GM21825 (cell line): ENCODE measurements at regions not wholly inside any gene's neighbourhood (a gene's known extent, or its start where the extent isn't known, plus 50 kb on each side); places are given as distances from the start of the nearest gene placed in this dataset.

Experiments used
- ATAC-seq: cut with Tn5 transposase; IDR thresholded peaks from one replicate; pipeline ENCODE4 v1.9.1; 2021; ENCODE audit warnings: mild to moderate bottlenecking, moderate library complexity; ENCODE audit not compliant: unreplicated experiment

- no peak for ATAC-seq
These were observed 82.4 kb upstream of the KLF3 start for GRCh38 chr4:38581426-38582106.

- ATAC-seq = no peak
These were observed 81.6 kb upstream of the KLF3 start for GRCh38 chr4:38582445-38582844.

GRCh38 chr4:38582889-38583470 lies 81.0 kb upstream of the KLF3 start:
- ATAC-seq = no peak

GRCh38 chr4:38585871-38586270 lies 78.1 kb upstream of the KLF3 start:
- no peak for ATAC-seq

GRCh38 chr4:38587106-38587505 lies 76.9 kb upstream of the KLF3 start:
- ATAC-seq = no peak

GRCh38 chr4:38590046-38590445 lies 74.0 kb upstream of the KLF3 start:
- ATAC-seq = no peak

GRCh38 chr4:38591617-38592337 lies 72.2 kb upstream of the KLF3 start:
- no peak for ATAC-seq

GRCh38 chr4:38598489-38598888 lies 65.5 kb upstream of the KLF3 start:
- no peak for ATAC-seq

- ATAC-seq = no peak
These were observed 63.4 kb upstream of the KLF3 start for GRCh38 chr4:38600575-38600974.

GRCh38 chr4:38601244-38601915 lies 62.6 kb upstream of the KLF3 start:
- ATAC-seq = no peak

- no peak for ATAC-seq
These were observed 62.1 kb upstream of the KLF3 start for GRCh38 chr4:38601916-38602291.

- ATAC-seq = no peak
These were observed 60.3 kb upstream of the KLF3 start for GRCh38 chr4:38603652-38604051.

- ATAC-seq = no peak
These were observed 58.7 kb upstream of the KLF3 start for GRCh38 chr4:38605181-38605752.

GRCh38 chr4:38605753-38606586 lies 58.0 kb upstream of the KLF3 start:
- no peak for ATAC-seq

GRCh38 chr4:38606587-38606905 lies 57.5 kb upstream of the KLF3 start:
- no peak for ATAC-seq

- no peak for ATAC-seq
These were observed 54.4 kb upstream of the KLF3 start for GRCh38 chr4:38609614-38610013.

GRCh38 chr4:38610521-38610920 lies 53.5 kb upstream of the KLF3 start:
- no peak for ATAC-seq

GRCh38 chr4:38610966-38611431 lies 53.0 kb upstream of the KLF3 start:
- no peak for ATAC-seq

- ATAC-seq = no peak
These were observed 52.3 kb upstream of the KLF3 start for GRCh38 chr4:38611676-38612075.

GRCh38 chr4:38612646-38613414 lies 51.2 kb upstream of the KLF3 start:
- ATAC-seq = no peak
